HG03196 (cell line): ENCODE measurements at regions not wholly inside any gene's neighbourhood (a gene's known extent, or its start where the extent isn't known, plus 50 kb on each side); places are given as distances from the start of the nearest gene placed in this dataset.
"Not testable (repeated sequence)": the region's sequence is repeated elsewhere in the genome, so short reads cannot be mapped to it uniquely, and the experiment has no call there.

Source experiments
- ATAC-seq: cut with Tn5 transposase; IDR thresholded peaks from one replicate; pipeline ENCODE4 v1.9.1; 2021; ENCODE audit not compliant: unreplicated experiment

DNA sequence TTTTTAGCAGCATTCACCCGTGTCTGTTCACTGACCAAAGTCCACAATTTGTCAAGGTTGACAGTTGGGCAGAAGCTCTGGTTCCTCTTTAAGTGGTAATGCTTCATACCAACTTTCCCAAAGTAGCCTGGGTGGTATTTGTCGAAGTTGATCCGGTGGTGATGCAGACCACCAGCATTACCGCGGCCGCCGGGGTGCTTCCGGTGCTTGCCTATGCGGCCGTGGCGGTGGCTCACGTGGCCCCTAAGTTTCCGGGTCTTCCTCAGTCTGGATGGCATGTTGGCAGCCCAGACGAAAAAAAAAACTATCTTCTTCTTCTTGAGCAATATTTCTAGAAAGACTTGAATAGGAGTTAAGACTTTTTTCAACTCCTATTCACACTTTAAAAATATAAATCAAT is 151.4 kb upstream of the RGS17 start:
- not testable (repeated sequence) for ATAC-seq

DNA sequence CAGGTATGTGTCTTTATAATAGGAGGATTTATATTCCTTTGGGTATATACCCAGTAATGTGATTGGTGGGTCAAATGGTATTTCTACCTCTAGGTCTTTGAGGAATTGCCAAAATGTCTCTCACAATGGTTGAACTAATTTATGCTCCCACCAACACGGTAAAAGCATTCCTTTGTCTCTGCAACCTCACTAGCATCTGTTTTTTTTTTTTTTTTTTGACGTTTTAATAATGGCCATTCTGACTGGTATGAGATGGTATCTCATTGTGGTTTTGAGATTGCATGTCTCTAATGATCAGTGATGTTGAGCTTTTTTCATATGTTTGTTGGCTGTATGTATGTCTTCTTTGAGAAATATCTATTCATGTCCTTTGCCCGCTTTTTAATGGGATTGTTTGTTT is 144.9 kb upstream of the RGS17 start:
- ATAC-seq: no peak

DNA sequence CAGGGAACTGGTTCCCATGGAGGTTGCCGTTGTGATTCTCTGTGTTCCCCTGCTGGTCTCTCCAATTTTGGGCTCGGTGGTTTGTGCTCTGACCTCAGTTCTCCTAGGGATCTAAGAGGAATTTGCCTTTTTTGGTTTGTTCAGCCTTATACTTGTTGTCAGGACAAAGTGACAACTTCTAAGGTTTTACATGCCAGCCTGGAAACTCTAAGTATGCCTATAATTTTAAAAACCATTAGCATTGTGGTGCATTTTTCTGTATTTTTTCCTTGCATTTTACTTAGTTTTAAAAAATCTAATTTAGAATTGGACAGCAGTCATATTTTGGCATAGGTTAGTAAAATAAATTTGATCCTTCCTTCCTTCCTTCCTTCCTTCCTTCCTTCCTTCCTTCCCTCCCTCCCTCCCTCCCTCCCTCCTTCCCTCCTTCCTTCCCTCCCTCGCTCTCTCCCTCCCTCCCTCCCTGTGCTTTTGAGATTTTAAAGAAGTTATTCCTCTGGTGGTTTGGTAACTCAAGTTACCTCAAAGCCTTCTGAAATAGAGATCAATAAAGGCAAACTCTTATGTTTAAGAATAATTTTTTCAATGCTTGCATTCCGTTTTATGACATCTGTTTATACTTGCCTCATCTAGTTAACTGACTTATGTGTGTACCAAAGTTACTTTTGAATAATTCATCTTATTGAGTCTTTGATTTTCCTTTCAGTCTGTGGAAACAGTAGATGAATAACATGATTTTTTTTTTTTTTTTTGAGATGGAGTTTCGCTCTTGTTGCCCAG is 141.3 kb upstream of the RGS17 start:
- ATAC-seq: no peak

DNA sequence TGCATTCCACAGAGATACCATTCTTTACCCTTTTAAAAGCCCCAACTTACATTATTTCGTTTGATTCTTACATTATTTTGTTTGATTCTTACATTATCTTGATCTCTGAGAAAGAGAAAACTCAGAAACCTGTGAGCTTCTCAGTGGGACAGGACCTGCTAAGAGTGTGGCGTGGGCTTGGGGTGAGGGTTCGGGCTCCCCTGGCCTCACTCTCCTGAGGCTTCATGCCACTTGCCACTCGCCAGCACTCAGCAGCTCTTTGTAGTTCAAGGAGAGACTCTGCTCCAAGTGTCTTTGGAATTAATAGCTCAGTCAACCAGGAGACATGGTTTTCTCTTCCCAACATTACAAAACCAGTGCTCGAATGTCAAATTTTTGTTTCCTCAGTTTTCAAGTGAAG is 132.4 kb upstream of the RGS17 start:
- ATAC-seq: no peak

DNA sequence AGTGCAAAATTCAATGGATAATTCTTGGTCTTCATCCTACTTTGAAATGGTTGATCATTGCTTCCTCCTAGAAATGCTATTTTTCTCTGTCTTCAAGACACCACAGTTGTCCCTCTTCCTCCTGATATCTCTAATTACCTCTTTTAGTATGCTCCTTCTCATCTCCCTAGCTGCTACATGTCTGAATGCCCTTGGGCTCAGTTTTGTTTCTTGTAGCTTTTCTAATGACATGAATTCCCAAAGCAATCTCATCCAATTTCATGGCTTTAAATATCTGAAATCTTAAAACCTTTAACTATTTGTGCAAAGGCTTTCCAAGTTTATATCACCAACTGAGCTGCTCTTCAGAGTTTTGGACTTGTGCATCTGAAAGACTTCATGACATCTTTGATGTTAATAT is 120.2 kb upstream of the RGS17 start:
- ATAC-seq: no peak

DNA sequence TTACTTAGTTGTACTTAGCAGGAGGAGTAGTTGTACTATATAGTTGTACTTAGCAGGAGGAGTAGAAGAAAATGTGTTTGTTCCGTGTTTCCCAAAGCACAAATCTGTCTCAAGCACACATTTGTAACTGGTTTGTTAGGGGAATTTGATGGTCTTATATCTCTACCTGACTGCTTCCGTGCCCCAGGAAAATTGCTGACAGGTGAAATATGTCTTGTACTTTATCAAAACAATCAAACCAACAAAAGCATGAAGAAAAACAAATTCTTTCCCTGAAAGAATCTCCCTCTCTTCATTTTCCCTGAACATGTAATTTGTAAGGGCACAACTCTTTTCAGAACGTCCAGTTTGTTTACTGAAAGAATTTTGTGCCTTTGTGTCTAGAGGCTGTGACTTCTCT is 106.6 kb upstream of the RGS17 start:
- no peak for ATAC-seq

DNA sequence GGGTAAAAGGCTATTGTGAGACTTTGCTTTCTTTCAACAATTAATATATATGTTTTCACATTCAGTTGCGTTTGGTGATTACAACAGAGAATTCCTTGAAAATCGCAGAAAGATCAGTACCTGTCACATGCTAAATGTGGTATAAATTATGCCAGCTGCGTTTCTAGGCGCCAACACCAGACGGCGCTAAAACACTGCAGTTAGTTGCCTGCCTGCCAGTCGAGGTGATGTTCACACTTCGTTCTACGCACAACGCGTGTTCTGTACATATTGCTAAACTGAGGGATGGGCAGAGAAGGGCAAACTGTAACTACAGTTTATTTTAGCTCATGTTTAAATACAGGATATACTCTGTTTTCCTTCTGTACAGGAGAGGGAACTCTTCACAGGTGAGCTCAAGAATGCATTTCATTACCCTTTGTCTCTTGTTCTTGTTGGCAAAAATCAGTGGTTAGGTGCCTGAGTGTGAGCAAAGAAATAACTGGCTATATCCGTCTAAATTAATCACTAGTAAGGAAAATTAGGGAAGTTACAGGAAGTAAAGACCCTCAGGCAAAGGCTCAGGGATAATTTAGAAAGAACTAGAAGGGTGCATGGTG is 100.1 kb upstream of the RGS17 start:
- ATAC-seq: no peak

DNA sequence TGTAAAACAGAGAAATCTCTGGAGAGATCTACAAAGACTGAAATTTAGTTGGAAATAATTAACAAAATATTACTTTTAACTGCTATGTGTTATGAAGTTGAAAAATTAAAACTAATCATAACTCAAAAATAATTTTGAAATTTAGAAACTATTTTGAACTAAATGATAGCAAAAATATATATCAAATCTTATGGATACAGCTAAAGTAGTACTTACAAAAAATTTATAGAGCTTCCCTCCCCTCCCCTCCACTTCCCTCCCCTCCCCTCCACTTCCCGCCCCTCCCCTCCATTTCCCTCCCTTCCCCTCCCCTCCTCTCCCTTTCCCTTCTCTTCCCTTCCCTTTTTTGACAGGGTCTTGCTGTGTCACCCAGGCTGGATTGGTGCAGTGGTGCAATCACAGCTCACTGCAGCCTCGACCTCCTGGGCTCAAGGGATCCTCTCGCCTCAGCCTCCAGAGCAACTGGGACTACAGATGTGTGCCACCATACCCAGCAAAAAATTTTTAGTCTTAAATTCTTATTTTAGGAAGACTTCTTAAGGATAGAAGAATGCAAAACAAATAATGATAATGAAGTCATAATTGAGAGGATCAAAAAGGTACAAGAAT is 87.2 kb upstream of the RGS17 start:
- ATAC-seq: no peak

DNA sequence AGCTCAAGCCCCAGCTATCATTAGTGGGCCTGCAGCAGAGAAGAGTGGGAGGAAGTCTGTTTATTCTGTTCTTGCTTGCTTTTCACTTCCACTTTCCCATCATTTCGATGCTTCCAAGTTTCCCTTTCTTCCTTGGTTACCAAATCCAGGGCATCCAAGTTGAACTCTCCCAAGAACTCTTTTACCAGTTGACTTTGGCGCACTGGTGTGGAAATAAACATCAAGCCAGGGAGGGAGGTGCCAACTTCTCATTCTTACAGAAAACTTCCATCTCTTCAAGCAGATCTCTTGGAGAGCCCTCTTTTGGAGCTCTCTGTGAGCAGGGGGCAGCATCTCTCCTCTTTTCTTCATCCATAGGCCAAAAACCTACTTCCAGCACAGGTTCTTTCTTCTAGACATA is 85.7 kb upstream of the RGS17 start:
- ATAC-seq: no peak

DNA sequence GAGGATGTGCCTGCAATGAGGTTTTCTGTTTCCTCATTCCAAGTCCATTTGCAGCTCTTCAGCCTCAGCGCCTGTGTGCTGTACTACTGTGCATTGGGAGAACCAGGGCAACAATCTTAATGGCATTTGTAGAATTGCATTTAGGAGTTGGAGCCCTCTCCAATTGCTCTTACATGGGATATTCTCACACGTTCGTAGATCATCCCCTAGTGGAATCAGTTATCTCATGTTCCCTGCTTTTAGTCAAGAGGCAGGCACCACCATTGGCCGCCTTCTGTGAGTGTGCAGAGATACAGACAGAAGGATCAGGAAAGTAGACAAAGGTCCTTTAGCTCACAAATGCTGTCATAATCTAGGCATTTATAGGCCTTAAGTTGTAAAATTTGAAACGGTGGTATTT is 84.2 kb upstream of the RGS17 start:
- ATAC-seq: no peak

DNA sequence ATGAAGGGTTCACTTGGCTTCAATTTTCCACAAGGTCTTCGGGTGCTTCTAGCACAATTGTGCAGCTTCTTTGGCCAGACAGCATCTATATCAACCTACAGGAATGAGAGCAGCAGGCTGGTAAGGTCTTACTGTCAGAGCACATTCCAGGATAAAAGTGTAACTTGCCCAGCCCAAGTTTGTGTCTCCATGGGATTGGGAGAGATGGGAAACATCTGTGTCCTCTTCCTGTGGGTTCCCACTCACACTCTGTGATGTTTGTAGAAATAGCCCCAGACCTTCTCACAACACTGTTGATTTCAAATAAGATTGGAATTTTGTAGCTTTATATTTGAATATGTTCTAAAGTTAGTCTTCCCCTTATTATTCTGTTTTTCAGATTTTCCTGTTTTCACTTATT is 83.4 kb upstream of the RGS17 start:
- no peak for ATAC-seq

DNA sequence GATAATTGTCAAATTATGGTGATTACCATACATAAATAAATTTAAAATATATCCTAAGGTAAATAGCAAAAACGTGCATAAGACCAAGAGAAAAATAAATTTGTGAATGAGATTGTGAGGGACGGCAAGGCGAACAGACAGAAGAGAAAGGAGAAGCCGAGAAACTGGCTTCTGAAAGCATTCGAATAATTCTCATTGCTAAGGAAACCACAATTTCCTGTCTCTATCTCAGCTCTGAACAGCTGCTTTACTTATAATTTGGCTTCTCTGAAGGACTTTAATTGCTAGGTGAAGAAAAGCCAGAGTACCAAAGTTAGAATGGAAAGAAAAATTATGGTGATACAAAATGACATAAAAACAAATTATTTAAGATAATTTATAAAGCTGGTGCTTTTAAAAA is 79.0 kb upstream of the RGS17 start:
- ATAC-seq: peak; percentile 91

DNA sequence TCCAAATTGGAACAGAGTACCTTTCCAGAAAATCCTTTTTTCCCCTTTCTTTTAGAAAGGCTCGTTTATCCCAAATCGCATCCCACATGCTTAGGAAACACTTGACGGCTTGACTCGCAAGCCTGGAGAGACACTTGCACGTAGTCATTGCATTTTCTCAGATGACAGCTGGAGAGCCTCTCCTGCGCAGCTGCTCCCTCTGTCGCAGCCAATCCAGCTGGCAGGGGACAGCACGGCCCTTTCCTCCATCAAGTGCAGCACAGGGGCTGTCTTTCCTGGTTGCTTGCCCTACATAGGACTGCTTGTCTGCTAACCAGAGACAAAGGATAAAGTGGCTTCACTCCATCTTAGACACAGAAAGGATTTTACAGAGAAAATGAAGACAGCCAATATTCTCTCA is 77.6 kb upstream of the RGS17 start:
- no peak for ATAC-seq

DNA sequence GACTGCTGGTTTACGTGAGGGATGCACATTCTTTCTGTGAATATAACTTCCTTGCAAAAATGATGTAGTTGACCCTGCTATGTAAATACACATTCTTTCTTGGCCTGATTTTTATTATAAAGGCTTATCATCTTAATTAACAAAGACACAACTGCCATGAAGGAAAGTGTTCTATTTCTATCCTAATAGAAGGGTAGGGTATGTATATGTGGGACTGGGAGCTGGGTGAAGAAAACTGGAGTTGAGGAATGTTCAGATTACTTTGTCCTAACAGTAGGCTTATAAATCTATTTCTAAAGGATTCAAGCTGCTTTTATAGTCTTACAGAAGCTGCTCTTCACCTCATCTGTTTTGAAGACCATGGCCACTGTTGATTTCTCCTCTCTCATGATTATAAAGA is 76.5 kb upstream of the RGS17 start:
- no peak for ATAC-seq

DNA sequence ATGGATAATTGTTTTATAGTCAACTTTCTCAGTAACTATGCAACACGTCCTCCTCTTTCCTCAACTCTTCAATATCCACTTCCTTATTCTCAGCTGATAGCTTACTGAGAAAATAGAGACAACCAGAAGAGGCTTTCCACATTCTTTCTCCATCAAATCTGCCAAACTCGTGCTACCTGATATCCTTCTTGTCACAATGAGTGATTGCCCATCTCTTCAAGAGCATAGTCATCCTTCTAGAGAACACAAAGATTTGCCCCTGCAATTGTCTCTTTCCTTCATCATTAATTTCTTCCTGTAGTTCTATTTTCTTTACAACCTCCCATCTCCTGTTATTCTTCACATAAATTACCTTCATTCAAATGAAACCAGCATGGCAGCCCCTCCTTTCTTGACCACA is 75.9 kb upstream of the RGS17 start:
- no peak for ATAC-seq

DNA sequence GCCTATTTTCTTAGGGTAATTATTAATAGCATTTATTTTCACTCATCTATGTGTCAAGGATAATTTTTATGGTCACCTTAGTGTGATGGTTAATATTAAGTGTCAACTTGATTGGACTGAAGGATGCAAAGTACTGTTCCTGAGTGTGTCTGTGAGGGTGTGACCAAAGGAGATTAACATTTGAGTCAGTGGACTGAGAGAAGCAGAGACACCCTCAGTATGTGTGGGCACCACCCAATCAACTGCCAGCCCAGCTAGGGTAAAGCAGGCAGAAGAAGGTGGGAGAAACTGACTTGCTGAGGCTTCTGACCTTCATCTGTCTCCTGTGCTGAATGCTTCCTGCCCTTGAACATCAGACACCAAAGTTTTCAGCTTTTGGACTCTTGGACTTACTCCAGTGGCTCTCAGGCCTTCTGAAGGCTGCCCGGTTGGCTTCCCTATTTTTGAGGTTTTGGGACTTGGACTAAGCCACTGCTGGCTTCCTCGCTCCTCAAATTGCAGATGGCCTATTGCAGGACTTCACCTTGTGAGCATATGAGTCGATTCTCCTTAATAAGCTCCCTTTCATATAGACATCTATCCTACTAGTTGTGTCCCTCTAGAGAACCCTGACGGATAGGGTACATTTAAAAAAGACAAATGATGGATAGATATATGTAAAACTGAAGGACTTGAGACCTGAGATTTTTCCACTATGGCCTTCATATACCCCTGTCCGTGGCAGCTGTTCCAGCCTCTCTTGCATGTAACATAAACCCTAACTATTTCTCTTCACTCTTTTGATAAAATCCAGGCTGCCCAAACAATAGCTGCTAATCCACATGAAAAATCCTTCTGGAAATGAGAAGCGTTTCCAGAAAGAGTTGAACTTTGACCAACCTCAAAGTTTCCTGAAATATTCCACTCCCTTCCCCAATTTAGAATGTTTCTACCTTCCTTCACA is 62.1 kb upstream of the RGS17 start:
- ATAC-seq: no peak

DNA sequence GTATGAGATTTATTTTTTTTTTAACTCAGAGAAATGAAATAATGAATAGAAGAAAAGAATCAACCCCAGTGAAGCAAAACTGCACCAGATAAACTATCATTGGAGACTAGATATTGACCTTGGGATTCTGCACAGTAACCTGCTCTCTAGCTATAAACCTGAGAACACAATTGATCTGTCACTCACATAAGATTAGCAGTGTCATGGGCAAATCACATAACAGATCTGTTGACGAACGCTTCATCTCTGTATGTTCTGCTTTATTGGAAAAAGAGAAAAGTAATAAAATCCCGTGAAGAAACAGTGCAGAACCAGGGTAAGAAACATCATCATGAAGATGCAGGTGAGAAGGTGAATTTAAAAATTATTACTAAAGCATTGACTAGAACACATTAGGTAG is 52.8 kb upstream of the RGS17 start:
- ATAC-seq: no peak
